PC-9 (cell line): ENCODE measurements at regions not wholly inside any gene's neighbourhood (a gene's known extent, or its start where the extent isn't known, plus 50 kb on each side); places are given as distances from the start of the nearest gene placed in this dataset.

Source experiments
- BruUV-seq: library from RNA; stranded (reverse); fragments of 400-500 nt; replicated peaks from 2 replicates; lab custom pipeline; 2021; lab: Mats Ljungman, UMichigan
- CTCF ChIA-PET: fragments of 300-600 bp; sonication (Branson Sonifier 250); formaldehyde crosslinking; loops from one replicate; lab custom pipeline; 2022; ENCODE audit warnings: antibody characterized with exemption; lab: Charles Lee
- POLR2A ChIA-PET: fragments of 300-600 bp; sonication (Branson Sonifier 250); formaldehyde crosslinking; loops from one replicate; lab custom pipeline; 2022; ENCODE audit warnings: antibody characterized with exemption; ENCODE audit not compliant: unreplicated experiment; lab: Charles Lee
- DNase-seq, 2 experiments: peaks; one replicate each; pipeline versions ENCODE4 v3.0.0 to v3.0.0-alpha.2; 2015 to 2022; ENCODE audit warnings: mixed read lengths in 1 of 2
- H2AFZ ChIP-seq: fragments of 200-600 bp; sonication (generic); 2 replicates; pipeline ENCODE4 v1.8.1; 2017; ENCODE audit warnings: antibody characterized with exemption
- H3F3A ChIP-seq: fragments of 200-600 bp; sonication (generic); 2 replicates; pipeline ENCODE4 v1.8.1; 2017; ENCODE audit warnings: antibody characterized with exemption, mild to moderate bottlenecking, low read depth; ENCODE audit not compliant: insufficient read depth
- H3K27ac ChIP-seq: fragments of 200-600 bp; sonication (generic); 2 replicates; pipeline ENCODE4 v1.6.1; 2016; ENCODE audit warnings: mixed run types
- H3K27me3 ChIP-seq: fragments of 200-600 bp; sonication (generic); 2 replicates; pipeline ENCODE4 v1.6.1; 2016; ENCODE audit warnings: low read depth, mixed run types; ENCODE audit not compliant: insufficient read depth
- H3K36me3 ChIP-seq: fragments of 200-600 bp; sonication (generic); 2 replicates; pipeline ENCODE4 v1.6.1; 2016; ENCODE audit warnings: low read depth, mixed run types
- H3K4me1 ChIP-seq: fragments of 200-600 bp; sonication (generic); replicated peaks from 2 replicates; pipeline ENCODE4 v1.6.1; 2016; ENCODE audit warnings: mixed run types; ENCODE audit not compliant: insufficient read depth
- H3K4me2 ChIP-seq: fragments of 200-600 bp; sonication (generic); 2 replicates; pipeline ENCODE4 v1.6.1; 2017; ENCODE audit warnings: mixed run types
- H3K4me3 ChIP-seq: fragments of 200-600 bp; sonication (generic); 2 replicates; pipeline ENCODE4 v1.6.1; 2016; ENCODE audit warnings: mixed run types
- H3K79me2 ChIP-seq: fragments of 200-600 bp; sonication (generic); 2 replicates; pipeline ENCODE4 v1.6.1; 2017; ENCODE audit warnings: low read depth, mixed run types
- H3K9me2 ChIP-seq: fragments of 200-600 bp; sonication (generic); 2 replicates; pipeline ENCODE4 v1.8.1; 2017; ENCODE audit warnings: mild to moderate bottlenecking; ENCODE audit not compliant: insufficient read depth
- H3K9me3 ChIP-seq: fragments of 200-600 bp; sonication (generic); 2 replicates; pipeline ENCODE4 v1.8.1; 2016; ENCODE audit warnings: low read depth; ENCODE audit not compliant: insufficient read depth
- H4K20me1 ChIP-seq: fragments of 200-600 bp; sonication (generic); 2 replicates; pipeline ENCODE4 v1.8.1; 2017; ENCODE audit not compliant: insufficient read depth
- EZH2 ChIP-seq: fragments of 200-600 bp; sonication (generic); IDR thresholded peaks from 2 replicates; pipeline ENCODE4 v1.8.0; 2017; ENCODE audit warnings: antibody characterized with exemption, low read depth
- intact Hi-C: fragments of 100-400 bp; cut with micrococcal nuclease; formaldehyde crosslinking; loops from one replicate; pipeline ENCODE4 v1.10.0; 2022; ENCODE audit not compliant: unreplicated experiment
- TF ChIP-seq, protein P1 (sequence below): fragments of 200-600 bp; sonication (generic); conservative IDR thresholded peaks from 2 replicates; pipeline ENCODE4 v1.6.1; 2017; ENCODE audit warnings: mixed run types, antibody characterized with exemption, mild to moderate bottlenecking, moderate library complexity

DNA sequence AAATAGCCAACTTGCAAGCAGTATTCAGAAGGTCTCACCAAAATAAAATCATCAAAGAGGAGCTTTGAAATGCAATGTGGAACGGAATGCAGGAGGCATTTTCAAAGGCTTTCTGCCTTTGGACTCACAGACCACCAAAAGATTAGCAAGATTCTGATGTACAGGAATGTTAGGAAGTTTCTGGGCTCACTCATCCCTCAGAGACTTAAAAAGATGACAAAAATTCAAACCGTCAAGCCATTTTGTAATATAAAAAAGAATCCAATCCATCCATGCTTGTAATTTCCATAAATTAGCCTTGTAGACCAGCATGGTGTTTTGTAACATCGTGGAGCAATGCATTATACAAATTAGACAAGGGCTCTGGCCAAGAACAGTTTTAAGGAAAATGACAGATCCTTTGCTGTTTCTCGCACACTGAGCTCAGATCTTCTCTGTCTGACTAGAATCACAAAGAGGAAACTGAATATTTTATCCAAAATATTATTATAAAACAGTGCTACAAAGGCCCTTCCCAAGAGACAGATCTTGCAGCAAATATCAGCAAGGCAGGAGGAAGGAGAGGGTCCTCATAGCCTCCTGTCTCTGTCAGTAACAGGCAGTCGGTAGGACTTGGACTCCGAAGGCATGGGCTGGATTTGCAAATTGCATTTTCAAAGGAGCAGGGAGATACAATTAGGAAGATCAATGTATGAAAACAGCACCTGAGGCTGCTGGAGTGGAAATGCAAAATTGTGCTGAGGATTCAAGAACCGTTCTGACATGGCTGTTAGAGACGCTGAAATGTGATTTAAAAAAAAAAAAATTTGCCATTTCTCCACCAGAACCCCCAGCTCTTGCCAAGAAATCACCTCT is 57.4 kb upstream of the NRP1 start:
- Histone ChIP-seq H3K4me1 (no peaks in the 10 kb centered on the region), H3K4me2 (no peak overlapping the region), H3K27ac (no peak overlapping the region), H3K4me3 (no peak overlapping the region), H3F3A (no peaks in the 10 kb centered on the region), H3K27me3 (no peaks in the 10 kb centered on the region), H3K36me3 (no peaks in the 10 kb centered on the region), H3K9me2 (no peaks in the 10 kb centered on the region), H3K9me3 (no peaks in the 10 kb centered on the region), H2AFZ (no peak overlapping the region), H4K20me1 (no peaks in the 10 kb centered on the region), H3K79me2 (no peaks in the 10 kb centered on the region)
- ChIA-PET POLR2A (no interaction called here), CTCF (no interaction called here)
- no peak for DNase-seq
- no peak for TF ChIP-seq EZH2
- TF ChIP-seq, protein P1, sequence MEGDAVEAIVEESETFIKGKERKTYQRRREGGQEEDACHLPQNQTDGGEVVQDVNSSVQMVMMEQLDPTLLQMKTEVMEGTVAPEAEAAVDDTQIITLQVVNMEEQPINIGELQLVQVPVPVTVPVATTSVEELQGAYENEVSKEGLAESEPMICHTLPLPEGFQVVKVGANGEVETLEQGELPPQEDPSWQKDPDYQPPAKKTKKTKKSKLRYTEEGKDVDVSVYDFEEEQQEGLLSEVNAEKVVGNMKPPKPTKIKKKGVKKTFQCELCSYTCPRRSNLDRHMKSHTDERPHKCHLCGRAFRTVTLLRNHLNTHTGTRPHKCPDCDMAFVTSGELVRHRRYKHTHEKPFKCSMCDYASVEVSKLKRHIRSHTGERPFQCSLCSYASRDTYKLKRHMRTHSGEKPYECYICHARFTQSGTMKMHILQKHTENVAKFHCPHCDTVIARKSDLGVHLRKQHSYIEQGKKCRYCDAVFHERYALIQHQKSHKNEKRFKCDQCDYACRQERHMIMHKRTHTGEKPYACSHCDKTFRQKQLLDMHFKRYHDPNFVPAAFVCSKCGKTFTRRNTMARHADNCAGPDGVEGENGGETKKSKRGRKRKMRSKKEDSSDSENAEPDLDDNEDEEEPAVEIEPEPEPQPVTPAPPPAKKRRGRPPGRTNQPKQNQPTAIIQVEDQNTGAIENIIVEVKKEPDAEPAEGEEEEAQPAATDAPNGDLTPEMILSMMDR: no peak
- BruUV-seq: no TSS peak
- intact Hi-C loops: no loop called here

DNA sequence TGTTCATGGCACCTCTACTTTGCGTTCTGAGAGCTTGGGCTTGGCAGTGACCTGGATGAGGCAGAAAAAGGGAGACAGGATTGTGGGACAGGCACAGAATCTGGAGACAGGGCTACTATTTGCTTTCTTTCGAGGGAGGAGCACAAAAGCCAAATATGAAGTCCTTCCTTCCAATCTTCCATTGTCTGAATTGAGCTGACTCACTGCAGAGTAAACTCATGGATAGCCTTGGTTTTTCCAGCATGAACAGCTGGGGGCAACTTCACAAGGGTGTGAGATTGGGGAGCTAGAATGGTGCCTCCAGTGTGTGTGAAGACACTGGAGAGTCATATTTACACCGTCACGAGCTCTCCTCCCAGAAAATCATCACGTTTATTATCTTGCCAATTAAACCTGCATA is 55.6 kb upstream of the NRP1 start:
- intact Hi-C loops: no loop called here
- no TSS peak for BruUV-seq

DNA sequence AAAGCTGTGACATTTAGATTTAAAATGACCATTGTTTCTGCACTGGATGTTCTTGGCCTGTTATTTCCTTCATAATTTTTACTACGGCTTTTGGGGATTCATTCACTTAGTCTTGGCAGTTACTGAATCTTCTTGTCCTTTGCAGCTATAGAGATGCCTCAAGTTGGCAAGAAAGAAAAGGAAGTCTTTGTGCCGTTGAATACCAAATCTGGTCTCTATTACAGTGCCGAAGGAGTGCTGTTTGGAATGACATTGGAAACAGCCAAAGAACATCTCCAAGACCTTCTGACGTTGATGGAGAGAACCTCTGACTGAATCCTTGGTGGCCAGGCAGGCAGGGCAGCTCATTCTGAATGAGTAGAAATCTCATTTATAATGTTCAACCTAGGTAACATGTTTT is 54.3 kb upstream of the NRP1 start:
- ChIA-PET POLR2A (no interaction called here), CTCF (no interaction called here)
- Histone ChIP-seq H3K9me2 (no peaks in the 10 kb centered on the region), H3F3A (no peaks in the 10 kb centered on the region), H3K27ac (no peak overlapping the region), H3K9me3 (no peaks in the 10 kb centered on the region), H4K20me1 (no peaks in the 10 kb centered on the region), H3K4me3 (no peak overlapping the region), H2AFZ (no peak overlapping the region), H3K36me3 (no peaks in the 10 kb centered on the region), H3K4me2 (no peak overlapping the region), H3K4me1 (no peaks in the 10 kb centered on the region), H3K27me3 (no peaks in the 10 kb centered on the region), H3K79me2 (no peaks in the 10 kb centered on the region)
- no peak for DNase-seq
- no TSS peak for BruUV-seq
- TF ChIP-seq, protein P1: no peak
- TF ChIP-seq EZH2: no peak
- intact Hi-C loops: no loop called here

More for the DNA sequence above, 55.6 kb upstream of the NRP1 start:
- H3K36me3 ChIP-seq: no peaks in the 10 kb centered on the region
- H3K9me3 ChIP-seq: no peaks in the 10 kb centered on the region
- no peaks in the 10 kb centered on the region for H3F3A ChIP-seq
- ChIA-PET CTCF (no interaction called here), POLR2A (no interaction called here)
- H2AFZ ChIP-seq: no peak overlapping the region
- H3K79me2 ChIP-seq: no peaks in the 10 kb centered on the region
- H3K9me2 ChIP-seq: no peaks in the 10 kb centered on the region
- no peak overlapping the region for H3K27ac ChIP-seq
- H3K4me1 ChIP-seq: no peaks in the 10 kb centered on the region
- H3K4me3 ChIP-seq: no peak overlapping the region
- no peak overlapping the region for H3K4me2 ChIP-seq
- no peaks in the 10 kb centered on the region for H4K20me1 ChIP-seq
- no peaks in the 10 kb centered on the region for H3K27me3 ChIP-seq
- TF ChIP-seq, protein P1: no peak
- TF ChIP-seq EZH2: no peak
- no peak for DNase-seq
